ENCODE measurements at regions not wholly inside any gene's neighbourhood (a gene's known extent, or its start where the extent isn't known, plus 50 kb on each side); places are given as distances from the start of the nearest gene placed in this dataset.

GRCh38 chr9:80191108-80191507, 619.3 kb downstream of the TLE4 start:
- TF ChIP-seq, protein P1, sequence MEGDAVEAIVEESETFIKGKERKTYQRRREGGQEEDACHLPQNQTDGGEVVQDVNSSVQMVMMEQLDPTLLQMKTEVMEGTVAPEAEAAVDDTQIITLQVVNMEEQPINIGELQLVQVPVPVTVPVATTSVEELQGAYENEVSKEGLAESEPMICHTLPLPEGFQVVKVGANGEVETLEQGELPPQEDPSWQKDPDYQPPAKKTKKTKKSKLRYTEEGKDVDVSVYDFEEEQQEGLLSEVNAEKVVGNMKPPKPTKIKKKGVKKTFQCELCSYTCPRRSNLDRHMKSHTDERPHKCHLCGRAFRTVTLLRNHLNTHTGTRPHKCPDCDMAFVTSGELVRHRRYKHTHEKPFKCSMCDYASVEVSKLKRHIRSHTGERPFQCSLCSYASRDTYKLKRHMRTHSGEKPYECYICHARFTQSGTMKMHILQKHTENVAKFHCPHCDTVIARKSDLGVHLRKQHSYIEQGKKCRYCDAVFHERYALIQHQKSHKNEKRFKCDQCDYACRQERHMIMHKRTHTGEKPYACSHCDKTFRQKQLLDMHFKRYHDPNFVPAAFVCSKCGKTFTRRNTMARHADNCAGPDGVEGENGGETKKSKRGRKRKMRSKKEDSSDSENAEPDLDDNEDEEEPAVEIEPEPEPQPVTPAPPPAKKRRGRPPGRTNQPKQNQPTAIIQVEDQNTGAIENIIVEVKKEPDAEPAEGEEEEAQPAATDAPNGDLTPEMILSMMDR (IDR thresholded peaks at IDR 0.05): no peak
- TF ChIP-seq POLR2A (IDR thresholded peaks at IDR 0.05): no peak

Data from adrenal gland (tissue), 5 donors.